K562 (cell line): ENCODE measurements at regions not wholly inside any gene's neighbourhood (a gene's known extent, or its start where the extent isn't known, plus 50 kb on each side); places are given as distances from the start of the nearest gene placed in this dataset.

Experiments used
- ATAC-seq: fragments of 200-7000 bp; cut with Tn5 transposase; 3 replicates; pipeline ENCODE4 v1.9.1; 2020; ENCODE audit warnings: moderate library complexity
- BruUV-seq: library from RNA; stranded (reverse); fragments of 400-500 nt; replicated peaks from 2 replicates; lab custom pipeline; 2021; lab: Mats Ljungman, UMichigan
- CTCF ChIA-PET: fragments of 300-600 bp; formaldehyde crosslinking; extraction: SDS; loops from one replicate; lab custom pipeline; 2021; ENCODE audit warnings: low intra/inter-chr PET ratio; lab: Yijun Ruan, JAX
- POLR2A ChIA-PET: fragments of 300-600, 350-650 bp; sonication (Branson Sonifier 250); formaldehyde crosslinking; extraction: SDS; loops from one replicate; lab custom pipeline; 2021; ENCODE audit warnings: antibody characterized with exemption, inconsistent platforms; lab: Yijun Ruan, JAX
- DNase-seq, 4 experiments: peaks; one replicate each; pipeline versions ENCODE4 v3.0.0 to v3.0.0-alpha.2; 2011 to 2018; ENCODE audit warnings: low spot score in 3 of 4, mixed read lengths in 3 of 4; ENCODE audit errors: extremely low read depth in 1 of 4
- FAIRE-seq: peaks from 2 replicates; lab custom pipeline; 2011; peaks lifted over from hg19 to GRCh38; lab: Jason Lieb, UNC
- H2AFZ ChIP-seq: 2 replicates; pipeline ENCODE4 v1.6.0; 2011; ENCODE audit warnings: low read depth, low read length, control low read depth, inconsistent platforms
- H3K27ac ChIP-seq: fragments of 200-600 bp; 3 replicates; pipeline ENCODE4 v1.8.0; 2011; ENCODE audit warnings: low read depth, mild to moderate bottlenecking, control low read depth, inconsistent platforms, low read length, moderate library complexity, mixed read lengths; ENCODE audit errors: extremely low read depth
- H3K27me3 ChIP-seq, 2 experiments: fragments of 300-600 bp in 1 of 2; 2 replicates in 1 of 2; 3 replicates in 1 of 2; pipeline versions ENCODE4 v1.6.0 to v1.8.0; 2011; ENCODE audit warnings: inconsistent platforms in 2 of 2, low read length in 2 of 2, mild to moderate bottlenecking in 1 of 2, mixed read lengths in 1 of 2, moderate library complexity in 1 of 2; ENCODE audit not compliant: control insufficient read depth in 2 of 2, insufficient read depth in 2 of 2
- H3K36me3 ChIP-seq: fragments of 300-600 bp; 3 replicates; pipeline ENCODE4 v1.8.0; 2011; ENCODE audit warnings: mild to moderate bottlenecking, low read length, inconsistent platforms; ENCODE audit not compliant: control insufficient read depth, insufficient read depth
- H3K4me1 ChIP-seq, 2 experiments: fragments of 200-600 bp in 1 of 2; replicated peaks in 1 of 2; 2 replicates in 1 of 2; 3 replicates in 1 of 2; pipeline versions ENCODE4 v1.5.1 to v1.8.0; 2011; ENCODE audit warnings: inconsistent platforms in 2 of 2, low read length in 2 of 2, mild to moderate bottlenecking in 1 of 2, mixed read lengths in 1 of 2, moderate library complexity in 1 of 2; ENCODE audit not compliant: control insufficient read depth in 2 of 2, insufficient read depth in 2 of 2
- H3K4me2 ChIP-seq: 2 replicates; pipeline ENCODE4 v1.6.1; 2011; ENCODE audit warnings: low read length, control low read depth, inconsistent platforms, mixed read lengths; ENCODE audit not compliant: insufficient read depth
- H3K4me3 ChIP-seq: fragments of 200-600 bp; sonication (generic), shearing (Covaris generic); 2 replicates; pipeline ENCODE4 v1.5.1; 2016; ENCODE audit warnings: control low read depth, inconsistent platforms
- H3K79me2 ChIP-seq: fragments of 200-600 bp; 3 replicates; pipeline ENCODE4 v1.8.0; 2011; ENCODE audit warnings: low read length, inconsistent platforms; ENCODE audit not compliant: control insufficient read depth, insufficient read depth
- H3K9ac ChIP-seq, 2 experiments: 2 replicates each; pipeline versions ENCODE4 v1.6.0 to v1.6.1; 2011; ENCODE audit warnings: low read depth in 2 of 2, low read length in 2 of 2, control low read depth in 1 of 2, inconsistent platforms in 1 of 2, mild to moderate bottlenecking in 1 of 2, mixed read lengths in 1 of 2; ENCODE audit not compliant: insufficient read depth in 1 of 2
- H3K9me1 ChIP-seq: one replicate; pipeline ENCODE4 v1.6.0; 2011; ENCODE audit warnings: inconsistent platforms, mild to moderate bottlenecking, low read length, moderate library complexity; ENCODE audit not compliant: control insufficient read depth, insufficient read depth
- H3K9me3 ChIP-seq: replicated peaks from 2 replicates; pipeline ENCODE4 v1.5.1; 2011; ENCODE audit warnings: low read depth, low read length, inconsistent platforms; ENCODE audit not compliant: control insufficient read depth, insufficient read depth
- H4K20me1 ChIP-seq: replicated peaks from 2 replicates; pipeline ENCODE4 v1.6.1; 2011; ENCODE audit warnings: low read length, inconsistent platforms, mixed read lengths; ENCODE audit not compliant: control insufficient read depth, insufficient read depth
- ARHGAP35 ChIP-seq: fragments of 450-650 bp; IDR thresholded peaks from 2 replicates; pipeline ENCODE4 v1.6.1; 2018; ENCODE audit not compliant: partially characterized antibody
- CBX3 ChIP-seq, 2 experiments: IDR thresholded peaks; 1 replicate in 1 of 2; 2 replicates in 1 of 2; pipeline ENCODE4 v1.6.1; 2012; ENCODE audit warnings: inconsistent platforms in 2 of 2, low read length in 2 of 2, borderline replicate concordance in 1 of 2, control low read depth in 1 of 2
- GTF2E2 ChIP-seq: fragments of 200-800 bp; sonication (Bioruptor generic); IDR thresholded peaks from 2 replicates; pipeline ENCODE4 v1.6.1; 2016; ENCODE audit warnings: missing genetic modification characterization, missing compliant biosample characterization
- MNT ChIP-seq, 2 experiments: fragments of 450-650 bp; conservative IDR thresholded peaks; 2 replicates each; pipeline ENCODE4 v1.6.1; 2017; ENCODE audit warnings: mild to moderate bottlenecking in 2 of 2, moderate library complexity in 2 of 2
- NFIC ChIP-seq: fragments of 450-650 bp; IDR thresholded peaks from 2 replicates; pipeline ENCODE4 v1.6.1; 2017; ENCODE audit warnings: mild to moderate bottlenecking, inconsistent platforms
- NUFIP1 ChIP-seq: fragments of 450-650 bp; IDR thresholded peaks from 2 replicates; pipeline ENCODE4 v1.6.1; 2018; ENCODE audit not compliant: partially characterized antibody
- ZBTB7A ChIP-seq: IDR thresholded peaks from 2 replicates; pipeline ENCODE4 v1.6.1; 2011; ENCODE audit warnings: low read depth, mild to moderate bottlenecking, low read length, moderate library complexity, borderline replicate concordance; ENCODE audit not compliant: control insufficient read depth
- ZC3H8 ChIP-seq: fragments of 450-650 bp; IDR thresholded peaks from 2 replicates; pipeline ENCODE4 v1.6.1; 2017
- ZNF764 ChIP-seq: fragments of 250-450 bp; sonication (Bioruptor Pico); IDR thresholded peaks from 2 replicates; pipeline ENCODE4 v1.4.0; 2020; ENCODE audit warnings: low read depth, mild to moderate bottlenecking, moderate library complexity
- WGBS: fragments of 100-300 bp; shearing (Covaris generic); methylation state at CpG from one replicate; pipeline ENCODE4 v1.1.6; 2016; ENCODE audit warnings: low coverage, mixed read lengths; ENCODE audit not compliant: insufficient coverage; ENCODE audit errors: missing lambda C conversion rate; 5-methylcytosine and 5-hydroxymethylcytosine counted together
- in situ Hi-C: fragments of 300-500 bp; cut with MboI; formaldehyde crosslinking; loops from 4 replicates; pipeline ENCODE4 v1.15.0; 2018; ENCODE audit warnings: inconsistent platforms, mixed read lengths
- intact Hi-C: fragments of 100-400 bp; cut with micrococcal nuclease; formaldehyde crosslinking; loops from 2 replicates; pipeline ENCODE4 v1.14.2; 2022
- TF ChIP-seq, protein P1 (sequence below), 2 experiments: fragments of 450-650 bp in 1 of 2; sonication (generic) in 1 of 2; formaldehyde crosslinking in 1 of 2; IDR thresholded peaks; 2 replicates each; pipeline versions ENCODE4 v1.7.1 to v1.9.0; 2016 to 2022; ENCODE audit warnings: inconsistent platforms in 1 of 2, mild to moderate bottlenecking in 1 of 2, missing genetic modification reagents in 1 of 2

GRCh38 chr12:92034858-92035401 lies 110.7 kb downstream of the BTG1 start (continued):
- TF ChIP-seq ZNF764 (CRISPR knock-in tag) (no peak), NFIC (peak; percentile 29; the same call in 1 of the 2 replicates), MNT (conservative IDR thresholded peaks at IDR 0.05) (peak; percentile 82 to 86)

DNA sequence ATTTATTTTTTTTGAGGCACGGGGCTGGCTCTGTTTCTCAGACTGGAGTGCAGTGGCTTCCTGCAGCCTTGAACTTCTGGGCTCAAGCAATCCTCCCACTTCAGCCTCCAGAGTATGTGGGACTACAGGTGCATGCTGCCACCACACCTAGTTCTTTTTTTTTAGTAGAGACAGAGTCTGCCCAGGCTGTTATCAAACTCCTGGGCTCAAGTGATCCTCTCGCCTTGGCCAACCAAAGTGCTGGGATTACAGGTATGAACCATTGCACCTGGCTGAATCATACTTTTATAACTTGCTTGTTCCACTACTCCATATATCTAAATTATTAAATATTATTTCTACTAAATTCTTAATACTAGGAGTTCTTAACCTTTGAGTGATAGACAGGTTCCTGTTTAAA lies 111.6 kb downstream of the BTG1 start:
- in situ Hi-C loops: no loop called here
- no peaks in the 10 kb centered on the region for H3K79me2 ChIP-seq
- no peak for TF ChIP-seq ZBTB7A
- TF ChIP-seq ZC3H8: no peak
- TF ChIP-seq ARHGAP35: no peak
- no peak for TF ChIP-seq GTF2E2
- TF ChIP-seq, protein P1, sequence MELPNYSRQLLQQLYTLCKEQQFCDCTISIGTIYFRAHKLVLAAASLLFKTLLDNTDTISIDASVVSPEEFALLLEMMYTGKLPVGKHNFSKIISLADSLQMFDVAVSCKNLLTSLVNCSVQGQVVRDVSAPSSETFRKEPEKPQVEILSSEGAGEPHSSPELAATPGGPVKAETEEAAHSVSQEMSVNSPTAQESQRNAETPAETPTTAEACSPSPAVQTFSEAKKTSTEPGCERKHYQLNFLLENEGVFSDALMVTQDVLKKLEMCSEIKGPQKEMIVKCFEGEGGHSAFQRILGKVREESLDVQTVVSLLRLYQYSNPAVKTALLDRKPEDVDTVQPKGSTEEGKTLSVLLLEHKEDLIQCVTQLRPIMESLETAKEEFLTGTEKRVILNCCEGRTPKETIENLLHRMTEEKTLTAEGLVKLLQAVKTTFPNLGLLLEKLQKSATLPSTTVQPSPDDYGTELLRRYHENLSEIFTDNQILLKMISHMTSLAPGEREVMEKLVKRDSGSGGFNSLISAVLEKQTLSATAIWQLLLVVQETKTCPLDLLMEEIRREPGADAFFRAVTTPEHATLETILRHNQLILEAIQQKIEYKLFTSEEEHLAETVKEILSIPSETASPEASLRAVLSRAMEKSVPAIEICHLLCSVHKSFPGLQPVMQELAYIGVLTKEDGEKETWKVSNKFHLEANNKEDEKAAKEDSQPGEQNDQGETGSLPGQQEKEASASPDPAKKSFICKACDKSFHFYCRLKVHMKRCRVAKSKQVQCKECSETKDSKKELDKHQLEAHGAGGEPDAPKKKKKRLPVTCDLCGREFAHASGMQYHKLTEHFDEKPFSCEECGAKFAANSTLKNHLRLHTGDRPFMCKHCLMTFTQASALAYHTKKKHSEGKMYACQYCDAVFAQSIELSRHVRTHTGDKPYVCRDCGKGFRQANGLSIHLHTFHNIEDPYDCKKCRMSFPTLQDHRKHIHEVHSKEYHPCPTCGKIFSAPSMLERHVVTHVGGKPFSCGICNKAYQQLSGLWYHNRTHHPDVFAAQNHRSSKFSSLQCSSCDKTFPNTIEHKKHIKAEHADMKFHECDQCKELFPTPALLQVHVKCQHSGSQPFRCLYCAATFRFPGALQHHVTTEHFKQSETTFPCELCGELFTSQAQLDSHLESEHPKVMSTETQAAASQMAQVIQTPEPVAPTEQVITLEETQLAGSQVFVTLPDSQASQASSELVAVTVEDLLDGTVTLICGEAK (IDR thresholded peaks at IDR 0.05): no peak
- TF ChIP-seq, protein P1 (CRISPR knock-in tag; IDR thresholded peaks at IDR 0.05): no peak
- no peak for TF ChIP-seq NUFIP1
- no peak for TF ChIP-seq CBX3 (IDR thresholded peaks at IDR 0.05; ENCODE audit: borderline replicate concordance in 1 of 2, low read length in 2 of 2)

More for the DNA sequence above, 111.6 kb downstream of the BTG1 start:
- no peak overlapping the region for H3K4me2 ChIP-seq
- no peak for ATAC-seq
- no peak overlapping the region for H3K9ac ChIP-seq
- no peaks in the 10 kb centered on the region for H3K9me1 ChIP-seq
- no peaks in the 10 kb centered on the region for H3K9me3 ChIP-seq
- ChIA-PET CTCF (no interaction called here), POLR2A (no interaction called here)
- H4K20me1 ChIP-seq: no peaks in the 10 kb centered on the region
- H2AFZ ChIP-seq: no peak overlapping the region
- no peak for FAIRE-seq
- no peak overlapping the region for H3K27ac ChIP-seq
- no peak for DNase-seq
- intact Hi-C loops: no loop called here
- no peaks in the 10 kb centered on the region for H3K36me3 ChIP-seq
- WGBS: 41% methylated on average over 2 of the region's 2 CpGs
- H3K4me3 ChIP-seq: no peak overlapping the region
- peaks cover 3 to 15% of the 10 kb centered on the region in 2 experiments; a peak in 4 of 5 replicates for H3K4me1 ChIP-seq
- no peaks in the 10 kb centered on the region for H3K27me3 ChIP-seq
- no TSS peak for BruUV-seq
